Endometrium (tissue), 2 donors: ENCODE measurements at regions not wholly inside any gene's neighbourhood (a gene's known extent, or its start where the extent isn't known, plus 50 kb on each side); places are given as distances from the start of the nearest gene placed in this dataset.
"Not testable (repeated sequence)": the region's sequence is repeated elsewhere in the genome, so short reads cannot be mapped to it uniquely, and the experiment has no call there.

Experiments
- FAIRE-seq: peaks from 2 replicates; lab custom pipeline; 2012; peaks lifted over from hg19 to GRCh38; lab: Jason Lieb, UNC
- donor health status: control.
- donor health status: control.

- no peak for FAIRE-seq
Observed at GRCh38 chr1:169013821-169014220, 92.7 kb upstream of the ATP1B1 start.

DNA sequence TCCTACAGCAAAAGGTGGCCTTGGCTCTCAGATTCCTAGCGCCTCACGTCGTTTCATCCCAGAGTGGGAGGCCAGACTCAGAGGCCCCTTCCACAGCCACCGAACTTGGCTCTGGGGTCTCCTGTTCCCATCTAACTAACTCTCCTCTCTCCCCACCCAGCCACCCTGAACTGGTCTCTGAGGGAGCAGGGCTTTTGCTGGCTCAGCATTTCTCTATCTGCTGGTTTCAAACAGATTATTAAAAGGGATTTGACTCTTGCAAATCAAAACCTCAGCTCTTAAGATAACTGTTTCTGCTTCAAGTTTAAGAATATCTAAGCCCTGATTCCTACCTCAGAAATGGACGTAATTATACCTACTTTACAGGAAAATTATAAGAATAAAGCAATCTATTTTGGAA is 91.0 kb upstream of the ATP1B1 start:
- FAIRE-seq, result no peak

DNA sequence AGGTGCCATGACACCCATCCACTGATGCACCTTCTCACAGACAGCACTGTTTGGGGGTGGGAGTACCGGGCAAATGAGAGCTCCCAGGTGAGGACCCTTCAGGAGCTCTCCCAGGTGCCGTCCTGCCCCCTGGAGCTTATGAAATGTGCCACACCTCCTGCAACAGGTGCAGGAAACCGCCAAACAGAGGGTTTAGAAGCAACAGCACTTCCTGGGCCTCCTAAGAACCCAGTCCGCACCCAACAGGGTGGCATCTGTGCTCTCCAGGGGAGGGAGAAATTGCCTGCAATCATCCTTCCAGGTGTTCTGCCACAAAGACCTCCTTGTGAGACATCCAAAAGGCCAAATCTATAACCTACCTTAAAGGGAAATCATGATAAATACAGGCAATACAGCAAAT is 87.7 kb upstream of the ATP1B1 start:
- no peak for FAIRE-seq

DNA sequence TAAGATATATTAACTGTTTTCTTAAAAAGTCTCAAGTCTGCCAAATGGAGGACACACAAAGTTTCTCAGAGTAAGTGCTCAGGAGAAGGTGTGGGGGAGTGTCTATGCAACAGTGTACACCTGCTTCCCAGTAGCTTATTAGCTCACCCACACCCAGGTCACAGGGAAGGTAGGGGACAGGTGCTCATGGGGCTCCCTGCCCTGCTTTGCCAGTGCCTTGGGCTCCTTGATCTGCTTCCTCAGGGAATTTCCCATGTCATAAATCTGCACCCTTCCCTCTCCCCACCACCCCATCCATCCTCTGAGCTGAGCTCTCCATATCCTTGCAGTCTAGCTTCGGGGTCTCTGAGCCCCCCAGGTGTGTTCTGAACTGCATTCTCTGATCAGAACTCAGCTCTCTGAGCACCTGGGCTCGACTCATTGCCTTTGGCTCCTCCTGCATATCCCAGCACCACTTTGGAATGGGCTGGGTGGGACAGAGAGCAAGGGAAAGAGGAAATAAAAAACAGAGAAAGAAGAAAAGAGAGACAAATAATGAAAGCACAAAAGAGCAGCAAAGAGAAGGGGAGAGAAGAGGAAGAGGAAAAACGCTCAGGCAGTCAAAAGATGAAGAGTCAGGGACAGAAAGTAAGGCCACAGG is 87.0 kb upstream of the ATP1B1 start:
- no peak for FAIRE-seq

DNA sequence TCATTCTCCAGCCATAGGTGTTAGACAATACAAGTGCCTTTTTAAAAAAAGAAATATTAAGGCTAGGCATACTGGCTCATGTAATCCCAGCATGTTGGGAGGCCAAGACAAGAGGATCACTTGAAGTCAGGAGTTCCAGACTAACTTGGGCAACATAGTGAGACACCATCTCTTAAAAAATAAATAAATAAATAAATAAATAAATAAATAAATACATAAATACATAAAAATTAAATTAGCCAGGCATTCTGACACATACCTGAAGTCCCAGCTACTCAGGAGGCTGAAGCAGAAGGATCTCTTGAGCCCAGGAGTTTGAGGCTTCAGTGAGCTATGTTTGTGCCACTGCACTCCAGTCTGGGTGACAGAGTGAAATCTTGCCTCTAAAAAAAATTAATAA is 85.8 kb upstream of the ATP1B1 start:
- FAIRE-seq, result no peak

- no peak for FAIRE-seq
Observed at GRCh38 chr1:169022648-169023047, 83.8 kb upstream of the ATP1B1 start.

DNA sequence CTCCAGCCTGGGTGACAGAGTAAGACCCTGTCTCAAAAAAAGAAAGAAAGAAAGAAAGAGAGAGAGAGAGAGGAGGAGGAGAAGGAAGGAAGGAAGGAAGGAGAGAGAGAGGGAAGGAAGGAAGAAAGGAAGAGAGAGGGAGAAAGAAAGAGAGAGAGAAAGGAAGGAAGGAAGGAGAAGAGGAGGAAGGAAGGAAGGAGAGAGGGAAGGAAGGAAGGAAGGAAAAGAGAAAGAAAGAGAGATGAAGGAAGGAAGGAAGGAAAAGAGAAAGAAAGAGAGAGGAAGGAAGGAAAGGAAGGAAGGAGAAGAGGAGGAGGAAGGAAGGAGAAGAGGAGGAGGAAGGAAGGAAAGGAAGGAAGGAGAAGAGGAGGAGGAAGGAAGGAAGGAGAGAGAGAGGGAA is 82.2 kb upstream of the ATP1B1 start:
- no peak for FAIRE-seq

GRCh38 chr1:169024800-169025271 is 81.7 kb upstream of the ATP1B1 start:
- no peak for FAIRE-seq

- FAIRE-seq, result no peak
Observed at GRCh38 chr1:169025412-169025811, 81.1 kb upstream of the ATP1B1 start.

GRCh38 chr1:169027607-169028320 is 78.7 kb upstream of the ATP1B1 start:
- peak; percentile 64 for FAIRE-seq

DNA sequence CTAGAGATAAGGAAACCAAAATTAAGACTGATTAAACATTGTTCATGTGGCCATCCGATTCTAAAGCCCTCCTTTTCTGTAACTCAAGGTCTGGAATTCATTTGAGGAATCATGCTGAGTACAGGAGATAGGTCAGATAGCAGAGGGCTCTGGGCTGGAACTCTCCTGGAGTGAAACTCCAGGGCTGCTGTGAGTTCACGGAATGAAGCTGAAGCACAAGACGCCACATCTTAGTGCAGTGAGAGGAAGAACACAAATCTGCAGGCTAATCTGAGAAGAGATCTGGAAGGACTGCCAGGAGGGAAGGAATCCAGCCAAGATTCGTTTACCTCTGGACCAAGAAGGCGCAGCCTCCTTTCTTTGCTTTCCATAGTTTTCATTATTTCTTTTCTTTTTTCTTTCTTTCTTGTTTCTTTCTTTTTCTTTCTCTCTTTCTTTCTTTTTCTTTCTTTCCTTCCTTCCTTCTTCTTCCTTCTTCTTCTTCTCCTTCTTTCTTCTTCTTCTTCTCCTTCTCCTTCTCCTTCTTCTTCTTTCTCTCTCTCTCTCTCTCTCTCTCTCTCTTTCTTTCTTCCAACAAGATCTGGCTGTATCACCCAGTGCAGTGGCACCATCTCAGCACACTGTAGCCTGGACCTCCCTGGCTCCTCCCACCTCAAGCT is 74.8 kb upstream of the ATP1B1 start:
- no peak for FAIRE-seq

GRCh38 chr1:169041366-169041765 is 65.1 kb upstream of the ATP1B1 start:
- no peak for FAIRE-seq

DNA sequence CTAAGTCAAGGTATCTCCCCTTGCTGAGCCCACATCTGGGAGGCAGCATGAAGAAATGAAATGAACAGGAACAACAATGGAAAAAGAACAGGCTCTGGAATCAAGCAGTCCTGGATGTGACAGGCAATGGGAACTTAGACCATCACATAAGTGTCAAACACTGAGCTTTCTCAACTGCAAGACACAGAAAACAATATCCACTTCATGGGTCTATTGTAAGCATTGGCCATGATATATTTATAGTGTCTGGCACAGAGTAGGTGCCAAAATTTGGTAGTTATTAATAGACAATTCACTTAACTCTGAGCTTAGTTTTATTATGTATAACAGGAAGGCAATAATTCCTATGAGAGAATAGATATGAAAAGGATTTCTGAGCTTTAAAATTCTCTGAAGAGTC is 64.1 kb upstream of the ATP1B1 start:
- FAIRE-seq, result no peak

DNA sequence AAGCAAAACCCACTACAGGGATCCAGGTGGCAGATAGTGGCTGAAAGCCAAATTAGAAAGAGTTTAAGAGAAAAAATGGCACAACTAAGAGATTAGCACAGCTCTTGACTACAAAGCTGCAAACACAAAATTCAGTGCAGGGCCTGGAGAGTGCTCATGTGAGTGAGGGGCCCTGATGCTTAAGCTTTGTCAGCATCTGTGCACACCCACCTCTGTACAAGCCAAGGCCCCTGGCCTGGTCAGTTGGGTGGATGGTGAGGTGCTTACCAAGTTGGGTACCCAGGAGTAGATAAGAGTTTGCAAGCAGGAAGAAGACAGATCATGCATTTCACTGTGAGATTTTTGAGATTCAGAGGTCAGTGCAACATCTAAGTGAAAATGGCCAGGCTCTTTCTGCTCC is 62.7 kb upstream of the ATP1B1 start:
- no peak for FAIRE-seq

DNA sequence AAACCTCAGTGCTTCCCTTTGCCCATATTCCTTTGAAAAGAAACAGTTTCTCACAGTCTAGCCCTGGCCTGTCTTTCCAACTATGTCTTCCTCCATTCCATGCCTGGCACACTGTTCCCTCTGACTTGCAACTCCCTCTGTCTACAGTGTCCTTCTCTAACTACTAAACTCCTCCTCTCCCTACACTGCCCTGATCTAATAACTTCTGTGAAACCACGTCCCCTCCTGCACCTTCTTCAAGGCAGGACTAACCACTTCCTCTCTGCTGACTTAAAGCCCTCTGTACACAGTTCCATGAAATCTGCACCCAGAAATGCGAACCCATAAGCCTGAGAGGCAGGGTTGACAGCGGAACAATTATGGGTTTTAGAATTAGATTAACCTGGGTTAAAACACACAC is 62.2 kb upstream of the ATP1B1 start:
- FAIRE-seq, result no peak

- FAIRE-seq, result no peak
Observed at GRCh38 chr1:169044971-169045370, 61.5 kb upstream of the ATP1B1 start.

- FAIRE-seq, result no peak
Observed at GRCh38 chr1:169046671-169047070, 59.8 kb upstream of the ATP1B1 start.

GRCh38 chr1:169047074-169047473 is 59.4 kb upstream of the ATP1B1 start:
- FAIRE-seq, result no peak

- FAIRE-seq, result no peak
Observed at GRCh38 chr1:169048043-169048442, 58.4 kb upstream of the ATP1B1 start.

- FAIRE-seq, result no peak
Observed at GRCh38 chr1:169049258-169049938, 57.1 kb upstream of the ATP1B1 start.

DNA sequence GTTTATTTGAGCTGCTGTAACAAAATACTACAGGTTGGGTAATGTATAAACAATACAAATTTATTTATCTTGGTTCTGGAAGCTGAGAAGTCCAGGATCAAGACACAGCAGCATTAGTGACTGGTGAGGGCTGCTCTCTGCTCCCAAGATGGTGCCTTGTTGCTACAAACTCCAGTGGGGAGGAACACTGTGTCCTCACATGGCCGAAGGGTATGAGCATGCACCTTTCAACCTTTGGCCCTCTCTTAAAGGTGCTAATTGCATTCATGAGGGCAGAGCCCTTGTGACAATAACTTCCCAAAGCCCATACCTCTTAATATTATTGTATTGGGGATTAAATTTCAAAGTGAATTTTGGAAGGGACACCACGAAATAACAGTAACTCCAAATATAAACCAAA is 55.3 kb upstream of the ATP1B1 start:
- FAIRE-seq, result no peak

- not testable (repeated sequence) for FAIRE-seq
Observed at GRCh38 chr1:169052171-169052570, 54.3 kb upstream of the ATP1B1 start.

DNA sequence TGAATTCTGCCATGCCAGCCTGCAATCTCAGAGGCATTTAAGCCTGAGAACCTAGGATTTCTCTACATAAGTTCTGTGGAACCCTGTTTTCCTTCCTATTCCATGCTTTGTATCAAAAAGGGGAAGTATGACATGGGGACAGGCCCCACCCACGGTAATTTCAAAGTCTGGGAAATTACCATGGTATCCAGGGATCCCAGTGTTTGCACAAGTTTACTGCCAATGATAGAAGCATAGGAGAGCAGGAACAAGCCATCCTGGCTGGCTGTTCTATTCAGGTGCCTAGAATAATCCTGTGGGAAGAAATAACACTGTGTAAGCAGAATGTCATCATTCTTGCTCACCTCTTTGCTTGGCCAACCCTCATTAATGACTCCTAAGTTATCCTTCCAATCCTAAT is 53.8 kb upstream of the ATP1B1 start:
- no peak for FAIRE-seq
